H1 (cell line): ENCODE measurements at regions not wholly inside any gene's neighbourhood (a gene's known extent, or its start where the extent isn't known, plus 50 kb on each side); places are given as distances from the start of the nearest gene placed in this dataset.

Experiments used
- CTCF ChIA-PET: fragments of 300-600 bp; sonication (Branson Sonifier 250); formaldehyde crosslinking; loops from one replicate; lab custom pipeline; 2021; ENCODE audit not compliant: partially characterized antibody; lab: Charles Lee
- POLR2A ChIA-PET: fragments of 300-600 bp; sonication (Branson Sonifier 250); formaldehyde crosslinking; loops from one replicate; lab custom pipeline; 2021; ENCODE audit warnings: inconsistent platforms; ENCODE audit not compliant: partially characterized antibody; lab: Charles Lee
- DNase-seq, 2 experiments: peaks; one replicate each; pipeline versions ENCODE4 v3.0.0 to v3.0.0-alpha.2; 2010 to 2022; ENCODE audit warnings: low spot score in 2 of 2, low read depth in 1 of 2, mixed read lengths in 1 of 2
- FAIRE-seq: peaks from 2 replicates; lab custom pipeline; 2011; peaks lifted over from hg19 to GRCh38; lab: Jason Lieb, UNC
- H2AFZ ChIP-seq: 2 replicates; pipeline ENCODE4 v1.8.1; 2012; ENCODE audit warnings: low read length, inconsistent platforms
- H2AK5ac ChIP-seq: 2 replicates; pipeline ENCODE4 v1.6.1; 2013; ENCODE audit warnings: low read depth, low read length
- H2BK120ac ChIP-seq: replicated peaks from 2 replicates; pipeline ENCODE3; 2013; ENCODE audit warnings: low read depth, low read length, inconsistent platforms
- H2BK12ac ChIP-seq: 2 replicates; pipeline ENCODE4 v1.6.1; 2013; ENCODE audit warnings: low read depth, low read length
- H2BK15ac ChIP-seq: 2 replicates; pipeline ENCODE4 v1.6.1; 2013; ENCODE audit warnings: low read length
- H2BK20ac ChIP-seq: 2 replicates; pipeline ENCODE4 v1.6.1; 2013; ENCODE audit warnings: low read length
- H2BK5ac ChIP-seq: 2 replicates; pipeline ENCODE4 v1.6.1; 2013; ENCODE audit warnings: low read depth, low read length
- H3K14ac ChIP-seq: 2 replicates; pipeline ENCODE4 v1.6.1; 2013; ENCODE audit warnings: inconsistent platforms; ENCODE audit not compliant: insufficient read length
- H3K18ac ChIP-seq: 2 replicates; pipeline ENCODE4 v1.6.1; 2013; ENCODE audit warnings: low read length; ENCODE audit errors: extremely low read depth
- H3K23ac ChIP-seq: 2 replicates; pipeline ENCODE4 v1.6.1; 2013; ENCODE audit warnings: inconsistent platforms; ENCODE audit not compliant: insufficient read length
- H3K23me2 ChIP-seq: 2 replicates; pipeline ENCODE4 v1.6.1; 2013; ENCODE audit warnings: low read depth, low read length
- H3K27ac ChIP-seq: 2 replicates; pipeline ENCODE4 v1.6.1; 2011; ENCODE audit warnings: low read depth, low read length, inconsistent platforms
- H3K27me3 ChIP-seq, 4 experiments: replicated peaks in 1 of 4; 1 replicate in 1 of 4; 2 replicates in 3 of 4; pipeline versions ENCODE4 v1.6.1 to v1.8.1; 2011 to 2013; ENCODE audit warnings: low read length in 3 of 4, mild to moderate bottlenecking in 3 of 4, inconsistent platforms in 2 of 4, mixed read lengths in 2 of 4, moderate library complexity in 1 of 4; ENCODE audit not compliant: control insufficient read depth in 3 of 4, insufficient read depth in 3 of 4; ENCODE audit errors: extremely low read depth in 1 of 4
- H3K36me3 ChIP-seq, 4 experiments: 2 replicates each; pipeline versions ENCODE4 v1.6.1 to v1.8.1; 2011 to 2013; ENCODE audit warnings: mild to moderate bottlenecking in 4 of 4, low read length in 3 of 4, moderate library complexity in 2 of 4, control low read depth in 1 of 4, inconsistent platforms in 1 of 4; ENCODE audit not compliant: insufficient read depth in 4 of 4, control insufficient read depth in 2 of 4
- H3K4ac ChIP-seq: replicated peaks from 2 replicates; pipeline ENCODE3; 2013; ENCODE audit warnings: low read length, low read depth, mixed read lengths, inconsistent platforms; ENCODE audit not compliant: insufficient read length
- H3K4me1 ChIP-seq, 4 experiments: replicated peaks in 1 of 4; 1 replicate in 1 of 4; 2 replicates in 3 of 4; pipeline versions ENCODE4 v1.6.1 to v1.8.1; 2011 to 2013; ENCODE audit warnings: low read length in 3 of 4, inconsistent platforms in 2 of 4, mixed read lengths in 1 of 4; ENCODE audit not compliant: insufficient read depth in 4 of 4, control insufficient read depth in 3 of 4
- H3K4me2 ChIP-seq, 2 experiments: 2 replicates each; pipeline versions ENCODE4 v1.6.1 to v1.8.1; 2011 to 2013; ENCODE audit warnings: low read depth in 2 of 2, low read length in 2 of 2, control low read depth in 1 of 2, inconsistent platforms in 1 of 2, mild to moderate bottlenecking in 1 of 2; ENCODE audit not compliant: insufficient read depth in 1 of 2
- H3K4me3 ChIP-seq, 4 experiments: fragments of 200-600, 300-600 bp in 1 of 4; sonication (generic), shearing (Covaris generic), sonication (Bioruptor Twin) in 1 of 4; 2 replicates each; pipeline versions ENCODE4 v1.5.1 to v1.8.1; 2011 to 2016; ENCODE audit warnings: low read length in 4 of 4, low read depth in 3 of 4, control low read depth in 2 of 4, inconsistent platforms in 2 of 4, mild to moderate bottlenecking in 2 of 4, mixed read lengths in 1 of 4, moderate library complexity in 1 of 4; ENCODE audit not compliant: insufficient read depth in 2 of 4; ENCODE audit errors: extremely low read depth in 1 of 4
- H3K56ac ChIP-seq: replicated peaks from 2 replicates; pipeline ENCODE3; 2013; ENCODE audit warnings: low read depth, mild to moderate bottlenecking, mixed read lengths, low read length, inconsistent platforms; ENCODE audit not compliant: insufficient read length
- H3K79me1 ChIP-seq: 2 replicates; pipeline ENCODE4 v1.6.1; 2013; ENCODE audit warnings: low read depth, low read length, control low read depth
- H3K79me2 ChIP-seq, 2 experiments: 2 replicates each; pipeline versions ENCODE4 v1.6.1 to v1.8.1; 2012 to 2013; ENCODE audit warnings: low read length in 2 of 2, mild to moderate bottlenecking in 2 of 2, inconsistent platforms in 1 of 2; ENCODE audit not compliant: insufficient read depth in 2 of 2, control insufficient read depth in 1 of 2
- H3K9ac ChIP-seq, 4 experiments: replicated peaks in 1 of 4; 1 replicate in 1 of 4; 2 replicates in 3 of 4; pipeline versions ENCODE4 v1.6.1 to v1.8.1; 2011 to 2013; ENCODE audit warnings: low read depth in 3 of 4, low read length in 3 of 4, control low read depth in 2 of 4, mild to moderate bottlenecking in 2 of 4, moderate library complexity in 2 of 4, inconsistent platforms in 1 of 4; ENCODE audit errors: extremely low read depth in 1 of 4
- H3K9me3 ChIP-seq, 2 experiments: 2 replicates each; pipeline versions ENCODE4 v1.6.1 to v1.8.1; 2012 to 2013; ENCODE audit warnings: mild to moderate bottlenecking in 2 of 2, moderate library complexity in 2 of 2, control low read depth in 1 of 2, inconsistent platforms in 1 of 2, low read depth in 1 of 2, low read length in 1 of 2, mixed read lengths in 1 of 2; ENCODE audit not compliant: insufficient read depth in 2 of 2
- H4K20me1 ChIP-seq, 2 experiments: replicated peaks in 1 of 2; 2 replicates each; pipeline versions ENCODE3 to v1.8.1; 2011 to 2013; ENCODE audit warnings: inconsistent platforms in 2 of 2, low read length in 2 of 2, mild to moderate bottlenecking in 1 of 2; ENCODE audit not compliant: insufficient read depth in 2 of 2, control insufficient read depth in 1 of 2
- H4K5ac ChIP-seq: 2 replicates; pipeline ENCODE4 v1.6.1; 2013; ENCODE audit warnings: low read length, low read depth, mixed read lengths, inconsistent platforms; ENCODE audit not compliant: insufficient read length
- H4K8ac ChIP-seq: 2 replicates; pipeline ENCODE4 v1.8.0; 2013; ENCODE audit warnings: mild to moderate bottlenecking, moderate library complexity, low read length, inconsistent platforms; ENCODE audit not compliant: insufficient read depth; ENCODE audit errors: extremely low read depth
- H4K91ac ChIP-seq: replicated peaks from 2 replicates; pipeline ENCODE3; 2013; ENCODE audit warnings: low read length, mixed read lengths, inconsistent platforms; ENCODE audit not compliant: insufficient read length
- ATF2 ChIP-seq: IDR thresholded peaks from 2 replicates; pipeline ENCODE4 v1.6.1; 2012; ENCODE audit warnings: low read length, inconsistent platforms
- SIX5 ChIP-seq: IDR thresholded peaks from 2 replicates; pipeline ENCODE4 v1.6.1; 2011; ENCODE audit warnings: mild to moderate bottlenecking, low read depth, low read length
- TCF12 ChIP-seq: IDR thresholded peaks from 2 replicates; pipeline ENCODE4 v1.6.1; 2011; ENCODE audit warnings: low read depth, mild to moderate bottlenecking, low read length
- TEAD4 ChIP-seq: IDR thresholded peaks from 2 replicates; pipeline ENCODE4 v1.6.1; 2012; ENCODE audit warnings: low read depth, low read length, inconsistent platforms, mixed read lengths
- WGBS, 2 experiments: shearing (Covaris generic) in 1 of 2; methylation state at CpG; one replicate each; pipeline versions ENCODE4 v1.1.6 to v1.1.7; 2013 to 2015; ENCODE audit warnings: low lambda C conversion rate in 2 of 2, mixed read lengths in 2 of 2, inconsistent platforms in 1 of 2, low coverage in 1 of 2, missing lambda C conversion rate in 1 of 2; ENCODE audit not compliant: insufficient replicate concordance in 2 of 2, insufficient coverage in 1 of 2, insufficient read length in 1 of 2; ENCODE audit errors: extremely low coverage in 1 of 2, missing lambda C conversion rate in 1 of 2; 5-methylcytosine and 5-hydroxymethylcytosine counted together

- TF ChIP-seq ATF2, result no peak
- no peak for TF ChIP-seq TEAD4
- TF ChIP-seq TCF12, result no peak
- TF ChIP-seq SIX5, result no peak
- Histone ChIP-seq H3K4me3 (no peak overlapping the region), H2BK15ac (no peak overlapping the region), H3K9me3 (no peaks in the 10 kb centered on the region), H3K36me3 (no peaks in the 10 kb centered on the region), H3K4me1 (peaks cover 0 to 6% (median 5%) of the 10 kb centered on the region in 4 experiments; a peak in 6 of 7 replicates), H3K9ac (no peak overlapping the region), H2AFZ (no peak overlapping the region), H3K27me3 (no peaks in the 10 kb centered on the region), H3K27ac (no peak overlapping the region), H3K18ac (no peak overlapping the region), H4K91ac (no peak overlapping the region), H3K4me2 (no peak overlapping the region), H2BK12ac (no peak overlapping the region), H2BK20ac (no peak overlapping the region), H3K4ac (no peak overlapping the region), H3K79me2 (no peaks in the 10 kb centered on the region), H3K23ac (no peak overlapping the region), H3K79me1 (no peaks in the 10 kb centered on the region), H2BK5ac (no peak overlapping the region), H2AK5ac (no peak overlapping the region), H3K14ac (no peak overlapping the region), H4K20me1 (peaks cover 0 to 1% of the 10 kb centered on the region in 2 experiments), H4K5ac (no peak overlapping the region), H2BK120ac (no peak overlapping the region), H3K56ac (no peak overlapping the region), H4K8ac (no peak overlapping the region), H3K23me2 (no peaks in the 10 kb centered on the region; the same call in 1 of the 2 replicates)
- WGBS, 2 experiments, result 89% methylated on average over 7 of the region's 7 CpGs; no CpG with 5 or more reads in 1 of the 2 experiments
- POLR2A ChIA-PET, result no interaction called here
- DNase-seq (no peak), FAIRE-seq (no peak)
- CTCF ChIA-PET, result interaction anchor here (0.6 to 1.5 kb wide), 3 partner anchors 10 to 281 kb away, joined by 3 to 4 read pairs (median 4); no protein-coding TSS in a partner anchor
Observed at GRCh38 chr15:62812515-62812835, 230.1 kb upstream of the TPM1 start.
